MM.1S (cell line): ENCODE measurements at regions not wholly inside any gene's neighbourhood (a gene's known extent, or its start where the extent isn't known, plus 50 kb on each side); places are given as distances from the start of the nearest gene placed in this dataset.

Source experiments
- EZH2phosphoT487 ChIP-seq: fragments of 300-600 bp; sonication (generic); IDR thresholded peaks from 2 replicates; pipeline ENCODE4 v1.6.1; 2018; ENCODE audit warnings: antibody characterized with exemption, low read length
- TF ChIP-seq, protein P1 (sequence below): fragments of 300-600 bp; sonication (generic); IDR thresholded peaks from 2 replicates; pipeline ENCODE4 v1.5.1; 2016; ENCODE audit warnings: antibody characterized with exemption, low read length, mixed read lengths

DNA sequence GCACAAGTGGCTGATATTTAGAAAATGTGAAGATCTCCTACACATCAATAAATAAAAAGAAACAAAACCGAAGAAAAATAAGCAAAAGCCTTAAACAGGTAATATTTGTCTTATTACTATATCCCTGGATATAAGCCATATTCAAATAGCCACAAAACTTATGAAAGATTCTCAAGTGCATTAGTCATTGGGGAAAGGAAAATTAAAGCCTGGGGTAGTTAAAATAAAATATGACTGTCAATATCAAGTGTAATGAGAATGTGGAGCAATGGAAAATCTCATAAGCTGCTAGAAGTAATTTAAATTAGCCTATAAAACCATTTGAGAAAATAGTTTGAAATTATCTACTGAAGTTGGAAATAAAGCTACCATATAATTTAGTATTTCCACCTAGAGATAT lies 399.9 kb downstream of the GASK1B start:
- TF ChIP-seq, protein P1, sequence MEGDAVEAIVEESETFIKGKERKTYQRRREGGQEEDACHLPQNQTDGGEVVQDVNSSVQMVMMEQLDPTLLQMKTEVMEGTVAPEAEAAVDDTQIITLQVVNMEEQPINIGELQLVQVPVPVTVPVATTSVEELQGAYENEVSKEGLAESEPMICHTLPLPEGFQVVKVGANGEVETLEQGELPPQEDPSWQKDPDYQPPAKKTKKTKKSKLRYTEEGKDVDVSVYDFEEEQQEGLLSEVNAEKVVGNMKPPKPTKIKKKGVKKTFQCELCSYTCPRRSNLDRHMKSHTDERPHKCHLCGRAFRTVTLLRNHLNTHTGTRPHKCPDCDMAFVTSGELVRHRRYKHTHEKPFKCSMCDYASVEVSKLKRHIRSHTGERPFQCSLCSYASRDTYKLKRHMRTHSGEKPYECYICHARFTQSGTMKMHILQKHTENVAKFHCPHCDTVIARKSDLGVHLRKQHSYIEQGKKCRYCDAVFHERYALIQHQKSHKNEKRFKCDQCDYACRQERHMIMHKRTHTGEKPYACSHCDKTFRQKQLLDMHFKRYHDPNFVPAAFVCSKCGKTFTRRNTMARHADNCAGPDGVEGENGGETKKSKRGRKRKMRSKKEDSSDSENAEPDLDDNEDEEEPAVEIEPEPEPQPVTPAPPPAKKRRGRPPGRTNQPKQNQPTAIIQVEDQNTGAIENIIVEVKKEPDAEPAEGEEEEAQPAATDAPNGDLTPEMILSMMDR, result no peak
- no peak for TF ChIP-seq EZH2phosphoT487
